NCI-H774 (cell line): ENCODE measurements at regions not wholly inside any gene's neighbourhood (a gene's known extent, or its start where the extent isn't known, plus 50 kb on each side); places are given as distances from the start of the nearest gene placed in this dataset.
"Not testable (repeated sequence)": the region's sequence is repeated elsewhere in the genome, so short reads cannot be mapped to it uniquely, and the experiment has no call there.

Experiments
- DNase-seq: peaks from one replicate; lab custom pipeline; 2025; lab: John Stamatoyannopoulos, UW

DNA sequence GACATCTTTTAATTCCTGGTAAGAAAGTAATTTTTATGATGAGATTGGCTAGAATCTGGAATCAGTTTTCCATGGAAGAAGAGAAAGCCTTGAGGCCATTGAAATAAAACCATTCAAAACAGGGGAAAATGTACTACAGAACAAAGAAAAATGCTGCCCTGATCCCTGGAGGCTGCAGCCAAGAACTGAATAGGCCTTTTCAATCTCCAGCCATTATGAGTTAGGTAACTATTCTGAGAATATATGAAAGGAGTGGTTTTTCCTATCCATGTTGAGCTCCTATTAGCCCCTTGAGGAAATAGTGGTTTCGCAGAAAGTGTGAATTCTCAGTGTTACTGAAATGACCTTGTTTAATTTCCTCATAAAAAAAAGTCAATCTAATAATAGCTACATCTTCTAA, 408.5 kb upstream of the GRAMD2B start:
- no peak for DNase-seq

DNA sequence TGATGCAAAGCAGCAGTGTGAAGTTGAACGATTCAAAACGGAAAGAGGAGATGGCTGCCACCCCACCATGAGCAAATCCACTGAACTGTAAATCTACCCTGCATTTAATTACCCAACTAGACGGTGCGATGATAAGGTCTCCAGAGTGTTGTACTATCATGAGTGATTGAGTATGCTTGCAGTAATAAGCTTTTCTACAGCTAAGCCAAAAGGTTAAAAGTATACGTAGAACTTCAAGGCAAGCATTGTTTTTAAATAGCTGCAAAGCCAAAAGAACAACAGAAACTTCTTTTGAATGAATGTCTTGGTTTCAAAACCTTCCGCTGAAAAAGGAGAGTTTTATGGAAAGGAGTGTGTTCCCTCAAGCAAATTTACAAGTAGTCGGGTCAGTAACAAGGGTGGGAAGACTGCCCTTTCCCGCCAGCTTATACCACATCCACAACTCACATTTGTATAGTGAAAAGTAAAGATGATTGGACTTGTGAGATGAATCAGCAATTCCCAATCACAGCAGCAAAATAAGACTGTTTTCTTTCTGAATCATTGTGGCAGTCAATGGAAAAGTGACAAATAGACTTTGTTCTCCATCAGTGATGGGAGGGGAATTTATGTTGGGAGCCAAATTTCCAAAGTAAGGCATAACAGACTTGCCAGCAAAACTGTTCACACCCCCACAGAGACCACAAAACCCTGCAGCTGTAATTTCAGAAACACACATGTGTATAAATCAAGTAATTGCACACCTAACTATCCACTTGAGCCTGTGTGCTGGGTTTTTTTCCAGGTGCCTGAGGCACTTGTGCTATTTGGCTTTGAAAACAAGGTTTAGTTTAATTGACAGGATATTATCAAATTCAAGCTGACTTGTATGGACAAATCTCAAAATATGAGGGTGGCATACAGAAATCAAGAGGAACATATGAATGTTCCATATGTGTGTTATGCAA, 407.7 kb upstream of the GRAMD2B start:
- DNase-seq, result no peak

DNA sequence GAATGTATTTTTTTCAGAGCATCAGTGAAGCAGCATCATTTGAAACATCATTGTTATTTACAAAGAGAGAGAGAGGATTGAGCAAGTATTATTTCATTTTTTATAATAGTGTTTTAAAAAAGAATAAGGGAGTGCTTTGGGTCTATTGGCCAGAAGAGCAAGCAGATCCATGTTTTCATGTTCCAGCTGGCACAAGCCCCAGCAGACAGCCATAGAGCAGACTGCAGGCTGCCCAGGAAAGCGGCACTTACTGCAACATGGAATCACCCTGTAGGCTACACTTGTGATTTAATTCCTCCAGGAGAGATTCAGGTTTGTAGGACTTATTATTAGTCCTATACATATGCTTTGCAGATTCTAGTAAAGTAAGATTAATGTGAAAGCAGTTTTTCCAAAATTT, 407.0 kb upstream of the GRAMD2B start:
- DNase-seq, result peak; percentile 33

DNA sequence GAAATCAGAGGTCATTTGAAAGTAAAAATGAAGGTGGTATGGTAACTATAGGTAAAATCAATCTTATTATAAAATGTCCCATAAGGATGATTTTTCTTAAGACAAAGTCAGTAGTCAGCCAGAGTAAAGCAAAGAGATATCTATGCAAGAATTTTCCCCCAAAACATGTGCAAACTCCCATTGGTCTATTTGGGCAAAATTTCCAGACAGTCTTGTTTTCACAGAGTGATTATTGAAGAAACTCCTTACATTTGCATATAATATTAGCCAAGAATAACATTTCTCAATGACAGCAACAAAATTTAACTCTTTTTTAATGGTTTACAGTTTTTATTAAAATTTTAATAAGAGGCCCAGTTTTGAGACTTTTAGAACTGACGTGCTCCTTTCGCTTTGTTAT, 406.1 kb upstream of the GRAMD2B start:
- no peak for DNase-seq

DNA sequence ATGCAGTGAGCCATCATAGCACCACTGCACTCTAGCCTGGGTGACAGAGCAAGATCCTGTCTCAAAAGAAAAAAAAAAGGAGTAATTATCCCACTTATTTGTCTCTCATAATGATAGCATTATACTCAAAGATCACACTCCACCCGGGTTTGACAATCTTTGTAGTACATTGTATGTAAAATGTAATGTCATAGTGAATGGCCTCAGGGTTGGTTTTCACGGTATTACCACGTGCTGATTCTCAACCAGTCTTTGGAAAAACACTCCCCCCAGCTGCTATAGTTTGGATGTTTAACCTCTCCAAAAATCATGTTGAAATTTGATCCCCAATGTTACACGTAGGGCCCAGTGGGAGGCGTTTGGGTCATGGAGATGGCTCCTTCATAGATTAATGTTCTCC, 402.4 kb upstream of the GRAMD2B start:
- DNase-seq, result no peak

DNA sequence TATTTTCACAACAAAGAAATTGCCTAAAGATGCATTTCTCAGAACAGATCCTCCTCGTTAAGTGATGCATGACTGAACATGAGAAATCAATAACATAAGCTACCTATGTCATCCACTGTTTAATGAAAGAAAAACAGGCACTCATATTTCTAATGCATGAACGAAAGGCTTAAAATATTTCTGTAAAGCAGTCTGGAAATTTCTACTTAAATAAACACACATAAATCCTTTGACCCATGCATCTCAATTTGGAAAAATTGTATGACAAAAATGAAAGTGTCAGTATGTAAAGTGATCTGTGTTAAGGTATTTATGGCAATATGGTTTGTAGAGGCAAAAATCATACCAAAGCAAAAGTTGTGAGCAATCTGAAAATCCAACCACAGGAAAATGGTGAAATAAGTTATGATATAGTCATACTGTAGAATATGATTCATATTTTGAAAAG, 399.2 kb upstream of the GRAMD2B start:
- DNase-seq, result no peak

DNA sequence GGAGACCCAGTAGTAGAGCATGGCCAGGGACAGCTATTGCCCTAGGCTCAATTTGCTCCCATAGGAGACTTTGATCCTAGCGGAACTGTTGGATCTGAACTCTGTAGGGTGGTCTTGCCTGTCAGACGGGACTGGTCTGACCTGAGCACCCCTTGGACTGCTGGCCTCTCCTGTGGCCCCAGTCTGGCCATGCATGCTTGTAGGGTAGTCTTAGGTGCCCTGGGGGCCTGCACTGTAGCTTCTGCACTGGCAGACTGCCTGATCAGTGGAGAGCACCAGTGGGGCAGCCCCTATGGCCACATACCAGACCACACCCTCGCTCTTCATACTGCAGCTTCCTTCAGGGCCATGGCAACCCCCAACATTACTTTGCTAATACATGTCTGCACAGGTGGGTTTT, 396.1 kb upstream of the GRAMD2B start:
- no peak for DNase-seq

DNA sequence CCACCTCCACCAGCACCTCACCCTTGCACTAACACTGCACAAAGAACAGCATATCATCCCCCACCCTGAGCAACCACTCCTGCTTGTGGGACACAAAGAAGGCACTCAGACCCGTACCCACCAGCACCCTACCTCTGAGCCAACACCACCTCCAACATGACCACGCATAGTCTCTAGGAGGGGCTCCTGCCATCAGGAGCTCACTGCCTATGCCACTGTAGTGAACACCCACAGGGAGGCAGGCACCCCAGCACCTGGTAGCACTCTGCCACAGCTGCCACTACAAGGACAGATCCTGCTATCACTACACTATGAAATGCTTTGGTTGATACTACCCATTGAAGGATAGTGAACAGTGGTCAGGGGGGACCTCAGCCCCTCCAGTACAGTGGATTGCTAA, 395.6 kb upstream of the GRAMD2B start:
- DNase-seq, result no peak

DNA sequence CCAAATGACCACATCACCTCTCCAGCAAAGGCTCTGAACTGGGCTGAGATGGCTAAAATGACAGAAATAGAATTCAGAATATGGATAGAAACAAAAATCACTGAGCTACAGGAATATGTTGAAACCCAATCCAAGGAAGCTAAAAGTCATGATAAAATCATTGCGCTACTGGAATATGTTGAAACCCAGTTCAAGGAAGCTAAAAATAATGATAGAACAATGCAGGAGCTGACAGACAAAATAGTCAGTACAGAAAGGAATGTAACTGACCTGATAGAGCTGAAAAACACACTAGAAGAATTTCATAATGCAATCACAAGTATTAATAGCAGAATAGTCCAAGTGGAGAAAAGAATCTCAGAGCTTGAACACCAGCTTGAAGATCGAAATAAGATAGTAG, 394.9 kb upstream of the GRAMD2B start:
- DNase-seq, result no peak

DNA sequence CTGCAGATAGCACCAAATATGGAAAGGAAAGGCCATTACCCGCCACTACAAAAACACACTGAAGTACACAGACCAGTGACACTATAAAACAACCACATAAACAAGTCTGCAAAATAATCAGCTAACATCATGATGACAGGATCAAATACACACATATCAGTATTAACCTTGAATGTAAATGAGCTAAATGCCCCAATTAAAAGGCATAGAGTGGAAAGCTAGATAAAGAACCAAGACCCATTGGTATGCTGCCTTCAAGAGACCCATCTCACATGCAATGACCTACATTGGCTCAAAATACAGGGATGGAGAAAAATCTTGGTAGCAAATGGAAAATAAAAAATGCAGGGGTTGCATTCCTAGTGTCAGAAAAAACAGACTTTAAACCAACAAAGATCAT, 393.9 kb upstream of the GRAMD2B start:
- DNase-seq, result not testable (repeated sequence)

DNA sequence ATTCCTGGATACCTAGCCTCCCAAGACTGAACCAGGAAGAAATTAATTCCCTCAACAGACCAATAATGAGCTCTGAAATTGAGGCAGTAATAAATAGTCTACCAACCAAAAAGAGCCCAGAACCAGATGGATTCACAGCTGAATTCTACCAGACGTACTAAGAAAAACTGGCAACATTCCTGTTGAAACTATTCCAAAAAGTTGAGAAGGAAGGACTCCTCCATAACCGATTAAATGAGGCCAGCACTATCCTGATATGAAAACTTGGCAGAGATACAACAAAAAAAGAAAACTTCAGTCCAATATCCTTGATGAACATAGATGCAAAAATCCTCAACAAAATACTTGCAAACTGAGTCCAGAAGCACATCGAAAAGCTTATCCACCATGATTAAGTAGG, 392.5 kb upstream of the GRAMD2B start:
- DNase-seq, result no peak

DNA sequence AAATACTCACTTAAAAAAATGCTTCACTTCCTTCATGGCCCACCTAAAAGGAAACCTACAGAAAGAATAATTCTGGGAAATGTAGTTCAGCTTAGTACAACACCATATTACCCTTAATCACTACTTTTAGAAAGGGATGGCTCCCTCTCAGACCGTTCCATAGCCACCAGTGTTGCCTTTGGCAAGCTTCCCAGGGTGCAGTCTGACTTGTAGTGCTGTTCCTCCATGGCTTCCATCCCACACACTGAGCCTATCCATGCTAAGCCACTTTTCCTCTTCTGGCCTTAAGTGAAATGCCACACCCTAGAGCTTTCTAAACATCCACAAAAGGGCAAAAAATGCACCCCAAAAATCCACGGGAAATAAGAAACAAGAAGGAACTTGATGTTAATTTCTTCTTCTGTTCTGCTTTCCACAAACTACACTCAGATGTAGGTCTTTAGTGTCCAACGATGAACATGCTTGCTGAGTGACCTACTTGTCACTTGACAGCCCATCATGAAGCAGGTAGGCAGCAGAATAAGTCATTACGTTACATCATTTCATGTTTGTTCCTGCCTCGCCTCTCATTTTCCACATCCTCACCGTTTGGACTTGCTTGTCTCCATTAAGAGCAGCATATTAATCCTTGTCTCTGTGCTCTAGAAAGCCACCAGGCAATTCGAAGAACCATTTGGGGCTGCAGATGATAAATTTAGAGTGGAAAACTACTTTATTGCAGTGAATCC, 391.1 kb upstream of the GRAMD2B start:
- no peak for DNase-seq

DNA sequence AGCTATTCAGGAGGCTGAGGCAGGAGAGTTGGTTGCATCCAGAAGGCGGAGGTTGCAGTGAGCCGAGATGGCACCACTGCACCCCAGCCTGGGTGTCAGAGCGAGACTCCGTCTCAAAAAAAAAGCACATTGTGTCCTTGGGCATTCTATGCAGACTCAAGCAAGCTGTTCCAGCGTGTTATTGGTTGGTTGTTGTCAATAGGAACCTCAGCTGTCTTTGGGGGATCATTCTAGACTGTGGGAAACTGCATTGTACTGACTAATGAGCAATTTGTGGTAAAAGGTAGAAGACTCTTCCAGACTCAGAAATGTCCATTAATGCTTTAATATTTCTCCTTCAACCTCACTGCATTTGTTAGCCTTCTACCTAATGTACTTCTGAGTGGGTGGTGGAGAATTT, 379.5 kb upstream of the GRAMD2B start:
- DNase-seq, result no peak

DNA sequence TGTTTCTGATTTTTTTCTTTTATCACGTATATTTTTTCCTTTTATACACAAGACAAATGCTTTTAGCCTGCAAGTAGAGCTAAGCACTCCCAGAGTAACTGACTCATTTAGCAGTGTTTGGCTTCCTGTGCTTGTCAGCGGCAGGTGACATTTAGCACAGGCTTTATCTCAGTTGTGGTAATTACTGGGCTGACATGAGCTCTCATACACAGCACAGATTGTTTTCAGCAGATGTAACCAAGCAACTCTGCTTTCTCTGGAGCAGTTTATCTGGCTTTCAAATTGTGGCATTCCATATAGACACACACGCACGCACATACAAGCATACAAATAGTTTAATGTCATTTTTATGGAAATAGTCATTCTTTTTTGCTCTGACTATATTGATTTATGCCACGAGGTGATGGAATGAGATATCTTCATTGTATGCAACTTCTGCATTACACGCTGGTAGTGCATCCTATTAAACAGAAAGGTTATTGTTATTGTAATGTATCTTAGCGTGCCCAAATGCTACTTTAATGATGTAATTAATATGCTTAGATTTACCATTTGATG, 379.0 kb upstream of the GRAMD2B start:
- DNase-seq, result peak; percentile 88

DNA sequence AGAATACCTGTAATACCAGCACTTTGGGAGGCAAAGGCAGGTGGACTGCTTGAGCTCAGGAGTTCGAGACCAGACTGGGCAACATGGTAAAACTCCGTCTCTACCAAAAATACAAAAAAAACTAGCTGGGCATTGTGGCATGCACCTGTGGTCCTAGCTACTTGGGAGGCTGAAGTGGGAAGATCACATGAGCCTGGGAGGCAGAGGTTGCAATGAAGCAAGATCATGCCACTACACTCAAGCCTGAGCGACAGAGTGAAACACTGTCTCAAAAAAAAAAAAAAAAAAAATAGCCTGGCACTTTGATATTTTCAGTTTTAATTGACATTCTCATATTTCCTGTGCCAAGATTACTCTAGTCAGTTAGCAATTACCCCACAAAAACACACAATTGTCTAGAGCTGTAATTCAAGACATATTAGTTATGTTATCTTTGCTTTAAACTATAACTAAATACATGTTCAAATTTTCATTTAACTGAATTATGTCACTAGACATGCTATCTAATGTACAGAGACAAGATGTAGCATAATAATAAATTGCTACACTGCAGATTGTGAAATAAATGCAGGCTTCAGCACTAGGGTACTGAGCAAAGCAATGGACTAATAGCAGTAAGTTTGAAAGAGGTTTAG, 378.2 kb upstream of the GRAMD2B start:
- DNase-seq, result no peak

DNA sequence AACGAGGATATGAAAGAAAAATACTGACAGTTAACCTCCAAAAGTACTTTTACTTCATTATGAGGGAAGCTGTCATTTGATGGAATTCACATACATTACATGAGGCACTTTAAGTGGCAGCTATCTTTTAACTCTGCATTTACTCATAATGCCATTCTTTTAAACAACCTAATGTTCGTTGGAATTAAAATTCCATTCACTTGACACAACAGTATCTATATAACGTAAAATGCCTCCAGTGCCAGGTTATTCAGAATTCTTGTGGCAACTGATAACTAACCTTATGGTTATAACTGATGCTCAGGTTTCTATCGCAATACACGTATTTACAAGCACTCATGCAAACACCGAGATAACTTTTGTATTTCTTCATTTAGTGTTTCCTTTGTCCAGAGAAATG, 376.9 kb upstream of the GRAMD2B start:
- DNase-seq, result no peak

DNA sequence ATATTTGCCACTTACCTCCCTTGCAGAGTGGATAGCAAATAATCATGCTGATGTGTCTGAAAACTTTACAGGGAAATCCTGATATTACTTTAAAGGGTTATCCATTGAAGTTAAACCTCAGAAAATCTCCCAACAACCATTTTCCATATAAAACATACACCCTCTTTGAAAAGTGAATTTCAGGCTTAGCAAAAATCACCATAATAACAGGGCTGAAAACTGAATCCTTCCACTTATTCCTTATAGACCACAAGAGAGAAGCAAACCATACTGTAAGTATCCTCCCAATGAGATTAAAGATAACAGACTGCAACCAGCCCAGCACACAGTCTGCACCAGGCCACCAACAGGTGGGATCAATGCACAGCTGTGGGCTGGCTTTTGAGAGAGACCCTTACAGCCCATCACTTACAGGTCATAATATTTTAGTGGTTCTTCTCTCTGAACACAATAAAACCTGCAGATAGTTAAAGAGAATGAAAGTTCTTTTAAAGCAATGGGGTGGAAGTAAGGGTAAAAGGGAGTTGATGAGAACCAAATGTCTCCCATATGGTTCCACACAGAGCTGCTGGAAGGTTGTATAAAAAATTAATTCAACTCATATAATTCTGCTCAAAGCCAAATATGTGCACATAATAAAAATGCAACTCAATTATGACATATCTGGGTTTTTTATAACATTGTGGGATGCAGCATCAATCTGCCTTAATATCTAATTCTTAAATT, 376.2 kb upstream of the GRAMD2B start:
- no peak for DNase-seq

DNA sequence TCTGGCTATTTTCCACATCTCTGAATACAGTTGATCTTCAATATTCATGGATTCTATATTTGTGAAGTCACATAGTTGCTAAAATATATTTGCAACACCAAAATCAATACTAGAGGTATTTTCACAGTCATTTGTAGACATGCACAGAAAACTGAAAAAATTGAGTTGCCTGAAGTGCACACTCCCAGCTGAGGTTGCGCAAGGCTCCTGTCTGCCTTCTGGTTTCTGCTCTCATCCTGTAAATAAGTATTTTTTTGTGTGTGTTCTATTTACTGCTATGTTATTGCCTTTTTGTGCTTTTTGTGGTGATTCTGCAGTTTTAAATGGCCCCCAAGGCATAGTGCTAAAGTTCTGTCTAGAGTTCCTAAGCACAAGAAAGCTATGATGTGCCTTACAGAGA, 371.1 kb upstream of the GRAMD2B start:
- no peak for DNase-seq

DNA sequence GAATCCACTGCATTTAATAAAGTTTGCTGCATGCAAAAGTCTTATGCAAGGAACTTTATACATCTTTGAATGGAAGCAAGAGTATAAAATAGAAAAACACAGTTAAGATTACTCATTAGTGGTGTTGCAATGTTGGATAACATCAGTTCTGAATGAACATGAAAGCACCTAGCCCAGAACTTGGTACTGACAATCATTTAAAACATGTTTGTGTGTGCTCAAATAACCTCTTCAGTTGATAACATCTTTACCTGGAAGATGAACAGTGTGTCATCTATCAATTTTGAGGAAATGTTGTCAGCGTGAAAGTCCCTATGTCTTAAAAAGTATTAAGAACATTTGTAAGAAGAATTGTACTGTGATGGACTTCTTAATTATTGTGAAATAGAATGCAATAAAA, 370.4 kb upstream of the GRAMD2B start:
- DNase-seq, result no peak

DNA sequence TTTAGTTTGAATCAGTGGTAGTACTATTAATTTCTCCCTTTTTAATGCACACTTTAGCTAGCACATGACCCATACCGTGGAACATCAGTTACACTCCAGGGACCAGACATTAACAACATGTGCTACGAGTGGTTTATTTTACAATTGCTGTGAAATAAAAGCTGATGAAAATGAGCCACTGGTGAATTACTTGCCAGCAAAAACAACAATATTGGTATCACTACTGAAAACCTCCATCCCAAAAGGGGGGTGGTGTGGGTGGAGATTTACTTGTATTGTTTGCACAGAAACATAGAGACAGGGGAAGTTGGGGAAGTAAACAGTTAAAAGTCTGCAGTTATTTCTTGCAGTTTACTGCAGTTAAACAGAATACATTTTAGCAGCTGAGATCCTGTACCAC, 369.6 kb upstream of the GRAMD2B start:
- no peak for DNase-seq

DNA sequence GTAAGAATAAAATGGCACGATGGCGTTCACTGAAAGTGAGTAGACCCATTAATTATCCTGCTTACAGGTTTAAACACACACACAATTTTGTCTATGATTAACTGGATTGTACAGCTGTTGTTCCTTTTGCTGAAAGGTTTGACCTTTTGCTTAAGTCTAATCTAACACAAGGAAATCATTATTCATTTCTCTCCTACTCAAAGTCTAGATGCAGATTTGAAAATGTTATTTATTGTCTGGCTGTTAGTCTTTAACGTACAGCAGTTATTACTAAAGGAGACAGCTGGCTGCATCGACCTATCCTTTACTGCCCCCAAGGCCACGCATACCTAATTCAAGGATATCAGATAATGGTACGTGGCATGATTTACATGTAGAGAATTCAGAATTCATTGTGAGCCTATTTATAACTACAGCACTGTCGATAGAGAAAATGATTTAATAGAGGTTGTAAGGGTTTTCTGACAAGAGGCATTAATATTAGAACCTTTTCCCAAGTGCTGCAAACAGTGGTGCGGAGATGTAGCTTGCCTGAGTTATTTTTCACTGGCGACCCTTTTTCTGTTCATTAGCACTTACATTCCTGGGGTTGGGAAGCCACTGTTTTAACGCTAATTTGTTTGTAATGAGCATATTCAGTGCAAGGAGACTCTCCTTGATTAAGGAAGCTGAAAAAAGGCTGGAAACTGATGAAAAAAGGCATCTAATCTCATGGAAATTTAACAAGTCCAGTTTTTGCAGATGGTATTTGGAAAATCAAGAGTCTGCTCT, 368.4 kb upstream of the GRAMD2B start:
- peak; percentile 58 for DNase-seq
